MM.1S (cell line): ENCODE measurements at regions not wholly inside any gene's neighbourhood (a gene's known extent, or its start where the extent isn't known, plus 50 kb on each side); places are given as distances from the start of the nearest gene placed in this dataset.

Experiments used
- EZH2 ChIP-seq: fragments of 300-600 bp; sonication (generic); optimal IDR thresholded peaks from 2 replicates; pipeline ENCODE3; 2017; ENCODE audit warnings: low read depth, mild to moderate bottlenecking, antibody characterized with exemption, low read length, mixed read lengths
- TF ChIP-seq, protein P1 (sequence below): fragments of 300-600 bp; sonication (generic); IDR thresholded peaks from 2 replicates; pipeline ENCODE4 v1.5.1; 2016; ENCODE audit warnings: antibody characterized with exemption, low read length, mixed read lengths

GRCh38 chr1:30403061-30403645, 320.2 kb downstream of the MATN1 start:
- TF ChIP-seq, protein P1, sequence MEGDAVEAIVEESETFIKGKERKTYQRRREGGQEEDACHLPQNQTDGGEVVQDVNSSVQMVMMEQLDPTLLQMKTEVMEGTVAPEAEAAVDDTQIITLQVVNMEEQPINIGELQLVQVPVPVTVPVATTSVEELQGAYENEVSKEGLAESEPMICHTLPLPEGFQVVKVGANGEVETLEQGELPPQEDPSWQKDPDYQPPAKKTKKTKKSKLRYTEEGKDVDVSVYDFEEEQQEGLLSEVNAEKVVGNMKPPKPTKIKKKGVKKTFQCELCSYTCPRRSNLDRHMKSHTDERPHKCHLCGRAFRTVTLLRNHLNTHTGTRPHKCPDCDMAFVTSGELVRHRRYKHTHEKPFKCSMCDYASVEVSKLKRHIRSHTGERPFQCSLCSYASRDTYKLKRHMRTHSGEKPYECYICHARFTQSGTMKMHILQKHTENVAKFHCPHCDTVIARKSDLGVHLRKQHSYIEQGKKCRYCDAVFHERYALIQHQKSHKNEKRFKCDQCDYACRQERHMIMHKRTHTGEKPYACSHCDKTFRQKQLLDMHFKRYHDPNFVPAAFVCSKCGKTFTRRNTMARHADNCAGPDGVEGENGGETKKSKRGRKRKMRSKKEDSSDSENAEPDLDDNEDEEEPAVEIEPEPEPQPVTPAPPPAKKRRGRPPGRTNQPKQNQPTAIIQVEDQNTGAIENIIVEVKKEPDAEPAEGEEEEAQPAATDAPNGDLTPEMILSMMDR, result no peak
- TF ChIP-seq EZH2, result no peak
